ENCODE measurements at regions not wholly inside any gene's neighbourhood (a gene's known extent, or its start where the extent isn't known, plus 50 kb on each side); places are given as distances from the start of the nearest gene placed in this dataset.

- intact Hi-C loops (cut with micrococcal nuclease), result no loop called here
- no peak for TF ChIP-seq CTCF (IDR thresholded peaks at IDR 0.05; ENCODE audit: borderline replicate concordance)
These were observed 93.3 kb upstream of the PDE5A start for GRCh38 chr4:119721878-119722277.

GRCh38 chr4:119715490-119716445, 87.2 kb upstream of the PDE5A start:
- Histone ChIP-seq H3K27ac (replicated peaks) (no peak overlapping the region), H3K4me3 (no peak overlapping the region), H3K9me3 (replicated peaks) (peaks cover 51% of the 10 kb centered on the region), H3K27me3 (ENCODE audit: low read depth) (no peaks in the 10 kb centered on the region), H3K36me3 (no peaks in the 10 kb centered on the region), H3K4me1 (no peaks in the 10 kb centered on the region)
- no peak for DNase-seq
- no peak for TF ChIP-seq CTCF (IDR thresholded peaks at IDR 0.05; ENCODE audit: borderline replicate concordance)
- intact Hi-C loops (cut with micrococcal nuclease), result no loop called here

More at GRCh38 chr4:119721878-119722277, 93.3 kb upstream of the PDE5A start:
- no peak overlapping the region for H3K4me3 ChIP-seq
- peaks cover 42% of the 10 kb centered on the region for H3K9me3 ChIP-seq (replicated peaks)
- H3K27me3 ChIP-seq (ENCODE audit: low read depth), result no peaks in the 10 kb centered on the region
- no peak overlapping the region for H3K27ac ChIP-seq (replicated peaks)
- no peaks in the 10 kb centered on the region for H3K36me3 ChIP-seq
- peaks cover 12% of the 10 kb centered on the region for H3K4me1 ChIP-seq
- no peak for DNase-seq

- DNase-seq, result no peak
- intact Hi-C loops (cut with micrococcal nuclease), result no loop called here
- no peak for TF ChIP-seq CTCF (IDR thresholded peaks at IDR 0.05; ENCODE audit: borderline replicate concordance)
- Histone ChIP-seq H3K27me3 (ENCODE audit: low read depth) (no peaks in the 10 kb centered on the region), H3K36me3 (no peaks in the 10 kb centered on the region), H3K27ac (replicated peaks) (no peak overlapping the region), H3K4me3 (no peak overlapping the region), H3K9me3 (replicated peaks) (no peaks in the 10 kb centered on the region), H3K4me1 (no peaks in the 10 kb centered on the region)
These were observed 80.8 kb upstream of the PDE5A start for GRCh38 chr4:119709418-119709817.

GRCh38 chr4:119707336-119707735, 78.7 kb upstream of the PDE5A start:
- Histone ChIP-seq H3K9me3 (replicated peaks) (no peaks in the 10 kb centered on the region), H3K27ac (replicated peaks) (no peak overlapping the region), H3K36me3 (no peaks in the 10 kb centered on the region), H3K4me1 (no peaks in the 10 kb centered on the region), H3K4me3 (no peak overlapping the region), H3K27me3 (ENCODE audit: low read depth) (no peaks in the 10 kb centered on the region)
- no peak for DNase-seq
- intact Hi-C loops (cut with micrococcal nuclease), result no loop called here
- no peak for TF ChIP-seq CTCF (IDR thresholded peaks at IDR 0.05; ENCODE audit: borderline replicate concordance)

- intact Hi-C loops (cut with micrococcal nuclease), result no loop called here
- Histone ChIP-seq H3K4me3 (no peak overlapping the region), H3K27ac (replicated peaks) (no peak overlapping the region), H3K9me3 (replicated peaks) (no peaks in the 10 kb centered on the region), H3K27me3 (ENCODE audit: low read depth) (no peaks in the 10 kb centered on the region), H3K36me3 (no peaks in the 10 kb centered on the region), H3K4me1 (no peaks in the 10 kb centered on the region)
- TF ChIP-seq CTCF (IDR thresholded peaks at IDR 0.05; ENCODE audit: borderline replicate concordance), result no peak
- DNase-seq, result no peak
These were observed 78.2 kb upstream of the PDE5A start for GRCh38 chr4:119706804-119707203.
